ENCODE measurements at regions not wholly inside any gene's neighbourhood (a gene's known extent, or its start where the extent isn't known, plus 50 kb on each side); places are given as distances from the start of the nearest gene placed in this dataset.

DNA sequence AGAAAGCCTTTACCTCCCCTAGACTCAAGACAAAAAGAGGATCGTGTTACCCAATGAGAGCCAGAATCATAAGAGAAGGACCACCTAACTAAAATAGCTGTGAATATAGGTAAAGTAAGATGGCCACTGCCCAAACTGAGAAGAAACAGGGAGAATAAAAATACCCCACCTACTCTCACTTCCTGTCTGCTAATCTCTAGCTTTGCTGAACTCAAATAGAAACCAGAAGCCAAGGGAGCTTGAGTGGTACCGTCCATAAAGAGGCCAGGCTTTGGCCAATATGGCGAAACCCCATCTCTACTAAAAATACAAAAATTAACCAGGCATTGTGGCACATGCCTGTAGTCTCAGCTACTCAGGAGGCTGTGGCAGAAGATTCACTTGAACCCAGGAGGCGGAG, 123.0 kb upstream of the FST start:
- no TSS peak for BruUV-seq (replicated peaks)
- Histone ChIP-seq H3K4me1 (ENCODE audit: insufficient read depth, low read length, poor library complexity, severe bottlenecking) (no peaks in the 10 kb centered on the region), H3K36me3 (ENCODE audit: insufficient read depth, low read length) (no peaks in the 10 kb centered on the region), H3K4me3 (ENCODE audit: low read depth, low read length, poor library complexity, severe bottlenecking) (no peak overlapping the region), H3K27ac (ENCODE audit: low read depth, low read length, poor library complexity, severe bottlenecking) (no peak overlapping the region), H2AFZ (ENCODE audit: low read length) (no peak overlapping the region), H3K9me3 (ENCODE audit: low read length) (no peaks in the 10 kb centered on the region), H3K4me2 (ENCODE audit: low read length) (no peak overlapping the region), H3K79me2 (ENCODE audit: insufficient read depth, low read depth, low read length) (no peaks in the 10 kb centered on the region), H3K9me2 (ENCODE audit: insufficient read depth, low read length) (no peaks in the 10 kb centered on the region), H4K20me1 (ENCODE audit: insufficient read depth, low read length) (no peaks in the 10 kb centered on the region)
- intact Hi-C loops (cut with micrococcal nuclease; ENCODE audit: unreplicated experiment): no loop called here
- no peak for DNase-seq (ENCODE audit: low spot score)
- ChIA-PET CTCF (ENCODE audit: unreplicated experiment) (no interaction called here), POLR2A (no interaction called here)
- TF ChIP-seq, protein P1, sequence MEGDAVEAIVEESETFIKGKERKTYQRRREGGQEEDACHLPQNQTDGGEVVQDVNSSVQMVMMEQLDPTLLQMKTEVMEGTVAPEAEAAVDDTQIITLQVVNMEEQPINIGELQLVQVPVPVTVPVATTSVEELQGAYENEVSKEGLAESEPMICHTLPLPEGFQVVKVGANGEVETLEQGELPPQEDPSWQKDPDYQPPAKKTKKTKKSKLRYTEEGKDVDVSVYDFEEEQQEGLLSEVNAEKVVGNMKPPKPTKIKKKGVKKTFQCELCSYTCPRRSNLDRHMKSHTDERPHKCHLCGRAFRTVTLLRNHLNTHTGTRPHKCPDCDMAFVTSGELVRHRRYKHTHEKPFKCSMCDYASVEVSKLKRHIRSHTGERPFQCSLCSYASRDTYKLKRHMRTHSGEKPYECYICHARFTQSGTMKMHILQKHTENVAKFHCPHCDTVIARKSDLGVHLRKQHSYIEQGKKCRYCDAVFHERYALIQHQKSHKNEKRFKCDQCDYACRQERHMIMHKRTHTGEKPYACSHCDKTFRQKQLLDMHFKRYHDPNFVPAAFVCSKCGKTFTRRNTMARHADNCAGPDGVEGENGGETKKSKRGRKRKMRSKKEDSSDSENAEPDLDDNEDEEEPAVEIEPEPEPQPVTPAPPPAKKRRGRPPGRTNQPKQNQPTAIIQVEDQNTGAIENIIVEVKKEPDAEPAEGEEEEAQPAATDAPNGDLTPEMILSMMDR (conservative IDR thresholded peaks at IDR 0.05; ENCODE audit: low read length): no peak
- no peak for TF ChIP-seq EZH2phosphoT487 (IDR thresholded peaks at IDR 0.05; ENCODE audit: borderline replicate concordance, low read depth, low read length)

DNA sequence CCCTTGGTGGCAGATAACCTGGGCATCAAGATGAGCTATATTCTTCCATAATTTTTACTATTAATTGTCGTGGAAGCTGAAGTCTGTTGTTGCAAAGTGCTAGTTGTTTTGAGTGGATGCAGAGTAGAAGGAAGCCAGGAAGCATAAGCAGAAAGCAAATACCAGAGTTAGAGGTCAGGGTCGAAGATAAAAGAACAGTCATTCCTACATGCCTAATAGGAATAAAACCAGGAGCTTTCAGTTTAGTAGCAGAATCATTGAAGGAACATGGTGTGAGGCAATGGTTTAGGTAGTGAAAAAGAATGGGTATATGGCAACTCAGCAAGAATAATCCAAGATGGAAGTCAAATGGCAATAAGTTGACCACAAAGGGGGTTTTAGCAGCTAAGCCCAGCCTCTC, 121.6 kb upstream of the FST start:
- DNase-seq (ENCODE audit: low spot score): no peak
- Histone ChIP-seq H4K20me1 (ENCODE audit: insufficient read depth, low read length) (no peaks in the 10 kb centered on the region), H2AFZ (ENCODE audit: low read length) (no peak overlapping the region), H3K4me2 (ENCODE audit: low read length) (no peak overlapping the region), H3K36me3 (ENCODE audit: insufficient read depth, low read length) (no peaks in the 10 kb centered on the region), H3K9me3 (ENCODE audit: low read length) (no peaks in the 10 kb centered on the region), H3K4me1 (ENCODE audit: insufficient read depth, low read length, poor library complexity, severe bottlenecking) (no peaks in the 10 kb centered on the region), H3K4me3 (ENCODE audit: low read depth, low read length, poor library complexity, severe bottlenecking) (no peak overlapping the region), H3K9me2 (ENCODE audit: insufficient read depth, low read length) (no peaks in the 10 kb centered on the region), H3K79me2 (ENCODE audit: insufficient read depth, low read depth, low read length) (no peaks in the 10 kb centered on the region), H3K27ac (ENCODE audit: low read depth, low read length, poor library complexity, severe bottlenecking) (no peak overlapping the region)
- intact Hi-C loops (cut with micrococcal nuclease; ENCODE audit: unreplicated experiment): no loop called here
- no TSS peak for BruUV-seq (replicated peaks)
- TF ChIP-seq EZH2phosphoT487 (IDR thresholded peaks at IDR 0.05; ENCODE audit: borderline replicate concordance, low read depth, low read length): no peak
- TF ChIP-seq, protein P1 (conservative IDR thresholded peaks at IDR 0.05; ENCODE audit: low read length): no peak
- CTCF ChIA-PET (ENCODE audit: unreplicated experiment): no interaction called here
- POLR2A ChIA-PET: interaction anchor here (0.7 to 1.2 kb wide), 2 partner anchors 11 to 20 kb away, joined by 3 to 4 read pairs; no protein-coding TSS in a partner anchor

DNA sequence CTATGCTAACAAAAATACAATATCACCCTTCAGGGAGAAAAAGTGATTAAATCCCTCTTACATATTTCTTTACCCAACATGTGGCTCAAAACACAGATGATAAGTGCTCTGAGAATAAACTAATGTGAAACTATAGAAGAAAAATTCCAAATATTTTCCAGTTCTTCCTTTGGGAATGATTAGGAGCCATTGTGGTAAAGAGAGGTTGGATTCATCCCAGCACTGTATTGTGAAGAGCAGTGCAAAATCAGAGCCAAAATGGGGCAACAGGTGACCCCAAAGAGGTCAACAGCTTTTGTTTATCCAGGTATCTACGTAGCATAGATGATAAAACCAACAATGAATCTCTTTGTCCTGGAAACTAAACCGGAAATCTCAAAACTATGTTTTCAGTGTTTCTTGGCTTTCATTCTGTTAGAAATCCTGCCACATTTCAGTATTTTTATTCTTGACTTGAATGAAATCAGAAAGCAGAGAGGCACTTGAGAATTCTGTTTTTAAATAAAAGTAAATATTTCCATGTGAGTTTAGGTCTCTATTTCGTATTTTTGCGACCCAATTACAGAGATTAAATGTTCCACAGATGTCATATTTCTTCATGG, 120.4 kb upstream of the FST start:
- H3K9me3 ChIP-seq (ENCODE audit: low read length): no peaks in the 10 kb centered on the region
- no peak overlapping the region for H2AFZ ChIP-seq (ENCODE audit: low read length)
- H4K20me1 ChIP-seq (ENCODE audit: insufficient read depth, low read length): no peaks in the 10 kb centered on the region
- H3K4me1 ChIP-seq (ENCODE audit: insufficient read depth, low read length, poor library complexity, severe bottlenecking): no peaks in the 10 kb centered on the region
- no peaks in the 10 kb centered on the region for H3K9me2 ChIP-seq (ENCODE audit: insufficient read depth, low read length)
- no peak overlapping the region for H3K27ac ChIP-seq (ENCODE audit: low read depth, low read length, poor library complexity, severe bottlenecking)
- H3K4me2 ChIP-seq (ENCODE audit: low read length): no peak overlapping the region
- POLR2A ChIA-PET: no interaction called here
- no peak for DNase-seq (ENCODE audit: low spot score)
- no peak for TF ChIP-seq EZH2phosphoT487 (IDR thresholded peaks at IDR 0.05; ENCODE audit: borderline replicate concordance, low read depth, low read length)
- no TSS peak for BruUV-seq (replicated peaks)
- intact Hi-C loops (cut with micrococcal nuclease; ENCODE audit: unreplicated experiment): no loop called here
- no peak overlapping the region for H3K4me3 ChIP-seq (ENCODE audit: low read depth, low read length, poor library complexity, severe bottlenecking)
- CTCF ChIA-PET (ENCODE audit: unreplicated experiment): no interaction called here
- H3K79me2 ChIP-seq (ENCODE audit: insufficient read depth, low read depth, low read length): no peaks in the 10 kb centered on the region
- no peaks in the 10 kb centered on the region for H3K36me3 ChIP-seq (ENCODE audit: insufficient read depth, low read length)

Data from OCI-LY7 (cell line).